ENCODE measurements at regions not wholly inside any gene's neighbourhood (a gene's known extent, or its start where the extent isn't known, plus 50 kb on each side); places are given as distances from the start of the nearest gene placed in this dataset.
"Not testable (repeated sequence)": the region's sequence is repeated elsewhere in the genome, so short reads cannot be mapped to it uniquely, and the experiment has no call there.

GRCh38 chrY:12212394-12212793 lies 488.6 kb upstream of the USP9Y start:
- no peak for DNase-seq

GRCh38 chrY:12215564-12216022 lies 485.4 kb upstream of the USP9Y start:
- peak; percentile 31 for DNase-seq

GRCh38 chrY:12230921-12231320 lies 470.1 kb upstream of the USP9Y start:
- DNase-seq, result no peak

- DNase-seq, result no peak
Measured at GRCh38 chrY:12236399-12236798, 464.6 kb upstream of the USP9Y start.

- DNase-seq, result not testable (repeated sequence)
Measured at GRCh38 chrY:12240326-12240725, 460.7 kb upstream of the USP9Y start.

GRCh38 chrY:12244146-12244545 lies 456.9 kb upstream of the USP9Y start:
- DNase-seq, result no peak

GRCh38 chrY:12253756-12254155 lies 447.3 kb upstream of the USP9Y start:
- DNase-seq, result no peak

- DNase-seq, result no peak
Measured at GRCh38 chrY:12271162-12271561, 429.9 kb upstream of the USP9Y start.

- no peak for DNase-seq
Measured at GRCh38 chrY:12285608-12286007, 415.4 kb upstream of the USP9Y start.

GRCh38 chrY:12288919-12289318 lies 412.1 kb upstream of the USP9Y start:
- no peak for DNase-seq

GRCh38 chrY:12289415-12289814 lies 411.6 kb upstream of the USP9Y start:
- no peak for DNase-seq

GRCh38 chrY:12292542-12292941 lies 408.5 kb upstream of the USP9Y start:
- no peak for DNase-seq

- peak; percentile 17 for DNase-seq
Measured at GRCh38 chrY:12296460-12296859, 404.6 kb upstream of the USP9Y start.

GRCh38 chrY:12299796-12300195 lies 401.2 kb upstream of the USP9Y start:
- DNase-seq, result not testable (repeated sequence)

GRCh38 chrY:12303464-12303863 lies 397.6 kb upstream of the USP9Y start:
- no peak for DNase-seq

GRCh38 chrY:12305456-12305855 lies 395.6 kb upstream of the USP9Y start:
- DNase-seq, result no peak

GRCh38 chrY:12309212-12309611 lies 391.8 kb upstream of the USP9Y start:
- DNase-seq, result peak; percentile 38

GRCh38 chrY:12310832-12311231 lies 390.2 kb upstream of the USP9Y start:
- no peak for DNase-seq

- DNase-seq, result no peak
Measured at GRCh38 chrY:12327751-12328150, 373.3 kb upstream of the USP9Y start.

GRCh38 chrY:12331917-12332316 lies 369.1 kb upstream of the USP9Y start:
- not testable (repeated sequence) for DNase-seq

GRCh38 chrY:12343211-12343610 lies 357.8 kb upstream of the USP9Y start:
- no peak for DNase-seq

- DNase-seq, result no peak
Measured at GRCh38 chrY:12348181-12348580, 352.9 kb upstream of the USP9Y start.

- no peak for DNase-seq
Measured at GRCh38 chrY:12357204-12357603, 343.8 kb upstream of the USP9Y start.

- no peak for DNase-seq
Measured at GRCh38 chrY:12357655-12358054, 343.4 kb upstream of the USP9Y start.

- DNase-seq, result no peak
Measured at GRCh38 chrY:12358337-12358736, 342.7 kb upstream of the USP9Y start.

- peak; percentile 77 for DNase-seq
Measured at GRCh38 chrY:12359867-12360266, 341.2 kb upstream of the USP9Y start.

All from hematopoietic multipotent progenitor cell treated with erythropoietin and hydrocortisone succinate and interleukin-3 and kit ligand, for 8 days (in vitro differentiated cells).